ENCODE measurements at regions not wholly inside any gene's neighbourhood (a gene's known extent, or its start where the extent isn't known, plus 50 kb on each side); places are given as distances from the start of the nearest gene placed in this dataset.

- DNase-seq: no peak
Observed at GRCh38 chr5:13566871-13567339, 377.6 kb downstream of the DNAH5 start.

GRCh38 chr5:13558408-13558807 lies 386.1 kb downstream of the DNAH5 start:
- no peak for DNase-seq

DNA sequence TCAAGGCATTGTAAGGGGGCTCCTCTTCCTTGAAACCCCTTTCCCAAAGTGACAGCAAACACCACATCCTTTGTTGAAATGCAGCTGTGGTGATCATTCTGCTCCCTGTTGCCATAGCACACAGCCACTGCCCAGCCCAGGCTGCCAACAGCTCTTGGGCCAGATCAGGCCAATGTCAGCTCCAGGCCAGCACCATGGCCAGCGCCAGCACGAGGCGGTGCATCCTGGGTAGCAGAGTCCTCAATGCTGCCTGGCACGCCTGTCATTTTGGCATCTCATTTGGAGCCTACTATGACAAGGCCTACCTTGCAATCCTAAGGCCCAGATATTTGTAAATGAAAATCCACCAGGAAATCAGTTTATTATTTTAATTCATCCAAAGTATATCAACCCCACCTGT lies 390.6 kb downstream of the DNAH5 start:
- DNase-seq: no peak

GRCh38 chr5:13552361-13552760 lies 392.1 kb downstream of the DNAH5 start:
- DNase-seq: no peak

DNA sequence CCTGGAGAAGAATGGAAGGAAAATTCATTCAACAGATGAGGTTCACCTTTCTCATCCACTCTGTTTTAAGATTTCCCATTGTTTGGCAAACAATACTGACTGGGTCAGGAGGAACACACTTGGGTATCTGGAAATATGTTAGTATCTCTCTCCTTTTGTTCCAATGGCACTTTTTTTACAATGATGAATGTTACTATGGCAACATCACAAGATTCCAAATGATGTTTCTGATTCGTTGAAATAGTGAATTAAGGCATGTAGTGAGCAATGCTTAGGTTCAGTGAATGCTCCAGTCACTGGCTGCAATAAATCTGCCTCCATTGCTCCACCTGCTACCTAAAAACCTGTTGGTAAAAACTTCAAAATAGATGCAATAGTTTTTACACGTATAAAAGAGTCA lies 392.8 kb downstream of the DNAH5 start:
- no peak for DNase-seq

- DNase-seq: no peak
Observed at GRCh38 chr5:13540168-13540750, 404.2 kb downstream of the DNAH5 start.

DNA sequence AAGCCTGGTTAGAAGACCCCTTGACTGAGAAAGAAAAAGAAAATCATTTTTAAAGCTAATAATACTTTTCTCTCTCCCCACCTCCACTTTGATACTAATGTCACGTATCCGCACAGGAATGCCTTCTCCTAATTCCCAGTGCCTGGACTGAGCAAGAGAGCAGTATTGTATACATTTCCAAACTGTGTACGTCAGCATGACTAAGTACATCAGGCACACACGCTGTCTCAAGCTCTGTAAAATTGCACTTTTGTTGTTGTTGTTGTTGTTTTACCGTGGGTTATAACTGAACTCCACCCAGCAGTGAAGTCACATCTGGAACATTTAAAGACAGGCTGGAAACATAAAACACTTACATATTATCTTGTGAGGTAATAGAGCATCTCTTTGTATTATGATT lies 407.6 kb downstream of the DNAH5 start:
- no peak for DNase-seq

GRCh38 chr5:13533833-13534232 lies 410.7 kb downstream of the DNAH5 start:
- DNase-seq: no peak

DNA sequence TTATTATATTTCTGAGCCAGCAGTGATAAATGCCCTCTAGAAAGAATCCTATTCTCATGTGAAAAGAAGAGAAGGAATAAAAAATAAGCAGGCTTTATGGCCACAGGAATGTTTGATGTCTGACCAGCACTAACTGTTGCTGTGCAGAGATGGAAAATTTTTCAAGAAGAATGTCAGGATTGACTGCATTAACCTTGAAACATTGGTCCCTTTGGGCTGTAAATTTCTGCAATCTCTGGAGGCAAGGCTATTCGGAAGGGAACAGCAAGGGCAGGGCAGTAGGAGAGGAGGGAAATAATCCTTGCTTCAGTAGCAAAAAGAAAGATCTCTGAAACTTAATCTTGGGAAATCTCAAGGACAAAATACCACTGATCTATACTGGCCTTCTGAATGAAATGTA lies 415.2 kb downstream of the DNAH5 start:
- DNase-seq: no peak

DNA sequence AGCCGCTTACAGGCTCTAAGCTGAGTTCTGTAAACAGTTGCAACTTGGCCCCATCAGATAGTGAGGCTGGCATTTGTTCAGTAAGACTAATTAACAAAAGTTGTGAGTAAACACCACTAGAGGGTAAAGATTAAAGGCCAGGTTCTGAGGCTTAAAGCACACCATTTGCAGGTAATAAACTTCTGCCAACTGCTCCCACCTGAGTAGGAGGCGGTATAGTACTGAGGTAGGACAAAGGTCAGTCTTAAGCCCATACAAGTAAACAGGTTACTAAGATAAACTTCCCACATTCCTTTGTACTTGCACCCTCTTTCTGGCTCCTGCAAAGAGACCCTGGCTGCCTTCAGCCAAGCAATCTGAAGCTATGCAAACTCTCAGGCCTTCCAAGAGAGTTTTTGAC lies 419.6 kb downstream of the DNAH5 start:
- DNase-seq: no peak

DNA sequence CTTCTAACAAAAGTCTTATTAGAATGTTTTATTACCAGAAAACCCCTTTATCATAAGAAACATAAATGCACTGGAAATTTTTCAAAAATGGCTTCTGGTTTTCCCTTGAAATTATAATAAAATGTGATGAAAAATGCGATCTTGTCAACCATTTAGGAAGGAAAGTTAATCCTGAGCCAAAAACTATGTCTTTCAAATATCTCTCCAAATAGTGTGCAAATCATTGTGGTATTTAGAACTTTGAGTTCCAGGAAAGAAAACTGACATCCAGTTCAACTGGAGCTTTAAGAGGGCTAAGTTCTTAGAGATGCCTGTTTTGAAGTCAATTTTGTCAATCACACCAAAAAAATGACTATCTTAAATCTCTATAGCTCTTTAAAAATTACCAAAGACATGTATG lies 425.4 kb downstream of the DNAH5 start:
- no peak for DNase-seq

DNA sequence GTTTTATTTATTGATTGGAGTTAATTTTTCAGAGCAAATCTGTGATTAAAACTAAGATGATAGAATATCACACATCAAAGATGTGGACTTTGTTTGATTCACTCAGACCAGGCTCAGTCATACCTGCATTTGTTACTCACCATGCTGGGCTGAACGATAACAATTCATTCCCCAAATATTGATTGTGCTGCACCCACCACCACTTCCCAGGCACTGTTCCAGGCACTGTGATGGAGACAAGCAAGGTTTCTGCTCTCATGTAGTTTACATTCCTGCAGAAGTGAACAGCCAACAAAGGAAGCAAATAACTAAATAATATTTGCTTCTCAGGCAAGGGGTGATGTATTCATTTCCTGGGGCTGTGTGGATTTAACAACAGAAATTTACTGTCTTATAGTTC lies 428.3 kb downstream of the DNAH5 start:
- no peak for DNase-seq

- no peak for DNase-seq
Observed at GRCh38 chr5:13511442-13511841, 433.0 kb downstream of the DNAH5 start.

- DNase-seq: no peak
Observed at GRCh38 chr5:13510616-13511015, 433.9 kb downstream of the DNAH5 start.

GRCh38 chr5:13508559-13508958 lies 435.9 kb downstream of the DNAH5 start:
- no peak for DNase-seq

DNA sequence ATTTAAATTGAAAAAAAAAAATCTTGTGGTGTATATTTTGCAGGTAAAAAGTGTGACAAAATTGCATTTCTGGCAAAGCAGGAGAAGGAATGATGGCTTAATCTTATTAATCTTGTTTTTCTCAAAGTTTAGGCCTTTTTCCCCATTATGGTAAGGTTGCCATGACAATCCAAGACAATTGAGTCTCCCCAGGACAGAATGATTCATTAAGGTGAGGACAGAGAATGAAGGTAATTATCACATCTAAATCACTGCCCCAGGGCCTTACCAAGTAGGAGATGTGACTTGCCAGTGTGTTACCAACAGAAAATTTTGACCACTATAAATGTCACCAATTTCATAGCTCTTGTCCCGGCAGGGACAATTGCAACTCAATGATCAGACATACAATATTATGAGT lies 439.2 kb downstream of the DNAH5 start:
- DNase-seq: no peak

DNA sequence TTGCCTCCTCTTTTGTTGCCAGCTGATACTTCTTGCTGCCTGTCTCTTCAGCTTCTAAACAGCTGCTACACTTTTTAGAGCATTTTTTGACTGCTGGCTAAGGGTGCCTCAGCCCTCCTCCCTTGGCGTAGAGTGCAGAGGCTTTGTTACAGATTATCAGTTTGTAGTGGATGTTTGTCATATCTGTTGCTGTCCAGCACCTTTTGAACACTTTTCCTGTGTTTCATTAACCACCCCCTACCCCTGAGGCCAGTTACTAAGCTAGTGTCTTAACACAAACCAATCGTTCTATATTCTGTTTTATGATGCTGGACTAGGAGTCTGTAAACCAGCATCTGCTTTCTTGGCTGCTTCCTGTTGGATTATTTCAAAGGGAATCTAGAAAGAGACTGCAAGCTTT lies 441.5 kb downstream of the DNAH5 start:
- no peak for DNase-seq

DNA sequence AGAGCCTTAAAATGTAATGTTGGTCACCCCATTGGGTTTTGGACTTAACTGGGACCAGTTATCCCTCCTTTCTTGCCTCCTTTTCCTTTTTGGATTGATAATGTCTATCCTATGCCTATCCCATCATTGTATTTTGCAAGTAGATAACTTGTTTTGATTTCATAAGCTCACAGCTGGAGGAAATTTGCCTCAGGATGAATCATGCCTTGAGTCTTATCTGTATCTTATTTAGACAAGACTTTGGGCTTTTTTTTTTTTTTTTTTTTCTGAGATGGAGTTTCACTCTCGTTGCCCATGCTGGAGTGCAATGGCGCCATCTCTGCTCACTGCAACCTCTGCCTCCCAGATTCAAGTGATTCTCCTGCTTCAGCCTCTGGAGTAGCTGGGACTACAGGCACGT lies 443.3 kb downstream of the DNAH5 start:
- no peak for DNase-seq

GRCh38 chr5:13498279-13498678 lies 446.2 kb downstream of the DNAH5 start:
- no peak for DNase-seq

- DNase-seq: no peak
Observed at GRCh38 chr5:13488254-13488931, 456.1 kb downstream of the DNAH5 start.

DNA sequence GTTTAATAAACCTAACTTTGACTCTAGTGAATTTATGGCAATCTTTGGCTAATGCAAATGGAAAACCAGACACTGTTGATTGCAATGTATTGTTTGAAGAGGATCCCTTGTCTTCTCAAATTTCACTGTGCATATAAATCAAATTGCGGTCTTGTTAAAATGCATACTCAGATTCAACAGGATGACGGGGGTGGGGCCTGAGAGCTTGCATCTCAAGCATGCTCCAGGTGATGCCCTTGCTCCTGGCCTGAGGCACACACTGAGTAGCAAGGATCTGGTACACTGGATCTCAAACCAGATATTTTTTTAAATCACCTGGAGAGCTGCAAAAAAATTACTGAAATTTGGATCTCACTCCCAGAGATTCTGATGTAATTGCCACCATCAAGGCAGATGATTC lies 463.7 kb downstream of the DNAH5 start:
- DNase-seq: no peak

DNA sequence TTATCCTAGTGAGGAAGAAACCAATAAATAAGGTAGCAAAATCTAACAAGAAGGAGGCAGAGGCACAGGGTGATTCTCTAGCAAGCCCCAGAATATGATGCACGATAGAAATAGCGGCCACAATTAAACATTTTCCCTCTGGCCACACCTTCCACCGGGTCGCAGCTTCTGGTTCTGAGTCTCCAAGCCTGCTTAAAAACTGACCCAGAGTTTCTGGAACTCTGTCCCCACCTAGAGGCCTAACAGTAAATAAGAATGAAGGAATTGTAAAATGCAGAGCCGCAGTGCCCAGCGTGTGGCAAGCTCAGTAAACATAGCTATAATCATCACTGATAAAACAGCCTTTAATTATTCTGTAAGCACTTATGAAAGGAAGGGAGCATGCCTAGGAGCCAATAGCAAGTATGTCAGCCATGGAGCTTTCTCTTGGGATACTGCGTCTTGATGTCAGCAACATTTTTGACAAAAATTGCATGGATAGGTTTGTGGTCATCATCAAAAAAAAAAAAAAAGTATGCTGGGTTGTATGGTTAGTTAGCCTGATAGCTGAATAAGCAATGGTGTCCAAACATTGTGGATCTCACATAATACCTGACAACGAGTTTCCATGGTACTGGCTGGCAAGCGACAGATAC lies 465.5 kb downstream of the DNAH5 start:
- DNase-seq: peak; percentile 27

GRCh38 chr5:13477118-13477737 lies 467.3 kb downstream of the DNAH5 start:
- no peak for DNase-seq

DNA sequence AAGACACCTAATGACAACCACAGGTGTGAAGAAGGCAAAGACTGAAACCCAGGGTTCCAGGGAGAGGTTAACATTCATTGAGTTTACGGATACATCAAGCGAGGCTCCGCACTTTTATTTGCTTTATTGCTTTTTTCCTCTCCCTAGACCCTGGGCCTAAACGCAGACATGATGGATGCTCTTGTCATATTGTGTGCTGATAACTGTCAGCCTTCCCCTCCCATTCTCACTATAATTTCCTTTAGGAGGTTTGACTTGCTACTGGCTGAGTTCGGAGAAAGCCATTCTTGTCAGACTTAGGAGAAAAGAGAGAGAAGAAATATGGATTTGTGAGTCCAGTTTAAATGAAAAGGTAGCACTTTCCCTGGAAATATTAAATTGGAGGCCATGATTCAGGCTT lies 471.6 kb downstream of the DNAH5 start:
- no peak for DNase-seq
